ENCODE measurements at regions not wholly inside any gene's neighbourhood (a gene's known extent, or its start where the extent isn't known, plus 50 kb on each side); places are given as distances from the start of the nearest gene placed in this dataset.

DNA sequence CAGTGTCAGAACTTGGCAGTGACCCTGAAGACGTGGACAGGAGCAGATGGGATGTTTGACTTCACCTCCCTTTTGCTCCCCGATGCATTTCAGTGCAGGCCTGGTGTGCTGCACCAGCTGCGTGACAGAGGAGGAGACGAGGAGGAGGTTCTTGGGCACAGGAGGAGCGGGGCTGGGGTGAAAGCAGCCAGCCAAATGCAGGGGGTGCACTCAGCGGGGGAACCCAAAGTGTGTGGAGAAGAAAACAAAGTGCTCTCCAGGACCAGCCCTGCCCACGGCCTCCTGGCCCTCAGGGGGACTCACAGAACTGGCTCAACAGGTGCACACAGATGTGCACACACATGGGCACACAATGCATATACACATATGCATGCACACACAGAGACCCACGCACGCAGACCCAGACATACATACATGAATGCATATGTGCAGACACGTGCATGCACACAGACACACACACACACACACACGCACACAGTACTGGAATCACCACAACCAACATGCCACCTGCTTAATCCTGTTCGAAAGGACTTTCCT, 91.7 kb upstream of the SFSWAP start:
- Histone ChIP-seq H3K27ac (no peak overlapping the region), H3K4me3 (no peak overlapping the region), H3K36me3 (no peaks in the 10 kb centered on the region), H3K27me3 (peaks cover 0 to 81% of the 10 kb centered on the region in 2 donors), H3K4me1 (no peaks in the 10 kb centered on the region), H3K9me3 (no peaks in the 10 kb centered on the region)
- no peak for DNase-seq
- intact Hi-C loops (cut with DNase I) = no loop called here
- TF ChIP-seq, protein P1, sequence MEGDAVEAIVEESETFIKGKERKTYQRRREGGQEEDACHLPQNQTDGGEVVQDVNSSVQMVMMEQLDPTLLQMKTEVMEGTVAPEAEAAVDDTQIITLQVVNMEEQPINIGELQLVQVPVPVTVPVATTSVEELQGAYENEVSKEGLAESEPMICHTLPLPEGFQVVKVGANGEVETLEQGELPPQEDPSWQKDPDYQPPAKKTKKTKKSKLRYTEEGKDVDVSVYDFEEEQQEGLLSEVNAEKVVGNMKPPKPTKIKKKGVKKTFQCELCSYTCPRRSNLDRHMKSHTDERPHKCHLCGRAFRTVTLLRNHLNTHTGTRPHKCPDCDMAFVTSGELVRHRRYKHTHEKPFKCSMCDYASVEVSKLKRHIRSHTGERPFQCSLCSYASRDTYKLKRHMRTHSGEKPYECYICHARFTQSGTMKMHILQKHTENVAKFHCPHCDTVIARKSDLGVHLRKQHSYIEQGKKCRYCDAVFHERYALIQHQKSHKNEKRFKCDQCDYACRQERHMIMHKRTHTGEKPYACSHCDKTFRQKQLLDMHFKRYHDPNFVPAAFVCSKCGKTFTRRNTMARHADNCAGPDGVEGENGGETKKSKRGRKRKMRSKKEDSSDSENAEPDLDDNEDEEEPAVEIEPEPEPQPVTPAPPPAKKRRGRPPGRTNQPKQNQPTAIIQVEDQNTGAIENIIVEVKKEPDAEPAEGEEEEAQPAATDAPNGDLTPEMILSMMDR (IDR thresholded peaks at IDR 0.05) = no peak
- no peak for ATAC-seq

DNA sequence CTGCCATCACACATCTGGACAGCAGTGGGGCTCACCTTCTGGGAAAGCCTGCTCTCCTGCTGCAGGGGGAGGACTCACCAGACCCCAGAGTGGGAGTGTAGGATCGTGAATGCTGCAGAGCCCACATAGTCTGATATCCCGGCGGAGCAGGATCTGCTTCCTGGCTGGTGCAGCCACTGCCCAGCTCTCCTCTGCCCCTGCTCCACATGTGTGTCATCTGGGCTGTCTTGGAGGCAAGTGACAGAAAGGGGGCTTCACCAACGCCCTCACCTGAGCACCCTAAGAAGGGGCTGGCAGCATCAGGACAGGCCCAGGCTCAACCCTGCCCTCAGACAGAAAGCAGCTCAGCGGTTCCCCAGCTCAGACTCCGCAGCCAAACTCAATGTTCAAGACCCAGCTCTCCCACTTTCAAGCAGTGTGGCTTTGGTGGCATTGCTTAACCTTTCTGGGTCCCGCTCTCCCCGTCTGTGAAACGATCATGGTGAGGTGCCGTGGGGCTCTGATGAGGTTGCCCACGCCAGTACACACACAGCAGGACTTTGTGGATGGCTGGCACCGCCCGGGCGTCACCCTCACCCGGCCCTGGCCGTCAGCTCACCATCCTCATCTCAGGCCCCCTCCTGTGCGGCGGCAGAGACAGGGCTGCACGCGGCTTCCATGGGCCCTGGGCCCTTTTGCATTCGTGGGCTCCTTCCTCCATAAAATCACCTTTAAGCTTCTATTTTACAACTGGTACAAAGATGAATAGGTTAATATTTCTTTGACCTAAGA, 91.0 kb upstream of the SFSWAP start:
- Histone ChIP-seq H3K27me3 (peaks cover 0 to 79% of the 10 kb centered on the region in 2 donors), H3K9me3 (no peaks in the 10 kb centered on the region), H3K36me3 (no peaks in the 10 kb centered on the region), H3K27ac (no peak overlapping the region), H3K4me1 (no peaks in the 10 kb centered on the region), H3K4me3 (no peak overlapping the region)
- ATAC-seq (no peak), DNase-seq (no peak)
- intact Hi-C loops (cut with DNase I) = no loop called here
- TF ChIP-seq, protein P1 (IDR thresholded peaks at IDR 0.05) = no peak

DNA sequence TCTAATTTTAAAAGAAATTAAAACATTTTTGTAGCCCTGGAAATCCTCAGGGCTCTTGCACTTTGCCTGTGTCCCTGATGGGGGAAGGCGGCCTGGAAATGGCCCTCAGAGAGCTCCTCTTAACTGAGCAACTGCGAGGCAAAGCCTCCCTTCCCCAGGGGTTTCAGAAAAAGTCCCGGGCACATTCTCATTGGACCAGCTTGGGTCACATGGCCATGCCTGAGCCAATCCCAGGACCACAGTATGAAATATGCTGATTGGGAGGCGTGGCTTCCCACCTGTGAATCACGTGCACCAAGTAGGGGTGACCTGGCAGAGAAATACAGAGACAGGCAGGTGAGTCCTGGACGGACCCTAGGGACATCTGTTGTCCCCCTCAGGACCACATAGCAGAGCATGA, 90.4 kb upstream of the SFSWAP start:
- DNase-seq (no peak), ATAC-seq (no peak)
- H3K36me3 ChIP-seq = no peaks in the 10 kb centered on the region
- H3K9me3 ChIP-seq = no peaks in the 10 kb centered on the region
- TF ChIP-seq, protein P1 (IDR thresholded peaks at IDR 0.05) = no peak
- no peak overlapping the region for H3K27ac ChIP-seq
- H3K4me3 ChIP-seq = no peak overlapping the region
- H3K27me3 ChIP-seq = peaks cover 0 to 79% of the 10 kb centered on the region in 2 donors
- intact Hi-C loops (cut with DNase I) = no loop called here
- H3K4me1 ChIP-seq = no peaks in the 10 kb centered on the region

DNA sequence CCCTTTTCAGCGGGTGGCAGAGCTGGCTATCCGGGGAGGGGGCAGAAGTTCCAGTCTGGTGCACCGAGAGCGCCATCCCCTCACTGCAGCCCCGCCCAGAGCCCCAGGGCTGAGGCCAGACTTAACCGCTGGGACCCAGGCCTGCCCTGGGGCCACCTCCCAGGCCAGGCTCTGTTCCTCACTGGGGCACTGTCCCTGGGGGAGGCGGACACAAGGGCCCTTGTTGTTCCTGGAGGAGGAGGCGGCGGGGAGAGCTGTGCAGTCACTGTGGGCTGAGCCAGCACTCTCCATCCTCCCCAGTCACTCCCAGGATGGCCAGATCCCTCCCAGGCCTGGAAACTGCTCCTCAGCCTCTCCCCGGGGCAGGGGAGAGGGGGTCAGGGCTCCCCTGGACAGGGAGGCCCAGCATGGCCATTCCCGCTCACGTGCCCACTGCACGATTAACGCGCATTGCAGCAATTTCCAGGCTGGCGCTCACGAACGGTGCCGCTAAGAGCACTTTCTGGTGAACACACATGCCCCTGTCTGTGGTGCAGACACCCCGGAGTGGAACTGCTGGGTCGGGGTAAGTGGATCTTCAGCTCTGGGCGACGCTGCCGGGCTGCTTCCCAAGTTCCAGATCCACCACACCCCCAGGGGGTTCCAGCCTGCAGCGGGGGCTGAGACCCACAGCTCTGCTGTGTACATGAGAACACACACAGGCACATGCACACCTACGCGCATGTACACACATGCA, 89.8 kb upstream of the SFSWAP start:
- no peak for DNase-seq
- TF ChIP-seq, protein P1 (IDR thresholded peaks at IDR 0.05) = no peak

More for the DNA sequence above, 89.8 kb upstream of the SFSWAP start:
- no peaks in the 10 kb centered on the region for H3K4me1 ChIP-seq
- no peaks in the 10 kb centered on the region for H3K9me3 ChIP-seq
- no peak for ATAC-seq
- H3K27ac ChIP-seq = no peak overlapping the region
- peaks cover 0 to 75% of the 10 kb centered on the region in 2 donors for H3K27me3 ChIP-seq
- H3K4me3 ChIP-seq = no peak overlapping the region
- intact Hi-C loops (cut with DNase I) = no loop called here
- H3K36me3 ChIP-seq = no peaks in the 10 kb centered on the region

Measured in left lung (tissue), 4 donors.